B cell (primary cell): ENCODE measurements at regions not wholly inside any gene's neighbourhood (a gene's known extent, or its start where the extent isn't known, plus 50 kb on each side); places are given as distances from the start of the nearest gene placed in this dataset. TPM values are rescaled to one million over a fixed set of nuclear protein-coding genes. Genes with fewer than 3 reads are reported as not detected.

Experiments used
- ATAC-seq: fragments of 200-7000 bp; cut with Tn5 transposase; one replicate; pipeline ENCODE4 v1.10.0; 2021; ENCODE audit warnings: low read depth, mild to moderate bottlenecking, moderate number of reproducible peaks, moderate library complexity
- CTCF ChIA-PET: fragments of 350-600 bp; sonication (Branson Sonifier 250); formaldehyde crosslinking; loops from one replicate; lab custom pipeline; 2021; ENCODE audit warnings: antibody characterized with exemption, inconsistent platforms; lab: Charles Lee
- POLR2A ChIA-PET: fragments of 350-600 bp; sonication (Branson Sonifier 250); formaldehyde crosslinking; loops from one replicate; lab custom pipeline; 2021; ENCODE audit warnings: antibody characterized with exemption; lab: Charles Lee
- DNase-seq: peaks from one replicate; pipeline ENCODE4 v3.0.0; 2013
- H2AFZ ChIP-seq: 2 replicates; pipeline ENCODE4 v1.6.1; 2012; ENCODE audit warnings: mild to moderate bottlenecking, low read depth, low read length; ENCODE audit not compliant: insufficient read depth, poor library complexity, severe bottlenecking
- H3K27ac ChIP-seq, 2 donors: 1 replicate in 1 of 2; 2 replicates in 1 of 2; pipeline ENCODE4 v1.5.1; 2012 to 2013; ENCODE audit warnings: low read length in 2 of 2, mild to moderate bottlenecking in 2 of 2, moderate library complexity in 1 of 2
- H3K27me3 ChIP-seq, 4 experiments: fragments of 200-600 bp in 1 of 4; sonication (generic) in 1 of 4; replicated peaks in 1 of 4; 1 replicate in 2 of 4; 2 replicates in 2 of 4; pipeline versions ENCODE4 v1.6.1 to v1.7.0; 2013 to 2016; ENCODE audit warnings: low read length in 3 of 4, mild to moderate bottlenecking in 2 of 4, mixed read lengths in 1 of 4, moderate library complexity in 1 of 4; ENCODE audit not compliant: insufficient read depth in 4 of 4, control insufficient read depth in 3 of 4; ENCODE audit errors: control extremely low read depth in 1 of 4
- H3K36me3 ChIP-seq, 2 experiments: replicated peaks in 1 of 2; 1 replicate in 1 of 2; 2 replicates in 1 of 2; pipeline versions ENCODE4 v1.6.1 to v1.7.1; 2013; ENCODE audit warnings: low read length in 1 of 2; ENCODE audit not compliant: insufficient read depth in 2 of 2, control insufficient read depth in 1 of 2; ENCODE audit errors: control extremely low read depth in 1 of 2, extremely low read depth in 1 of 2
- H3K4me1 ChIP-seq, 2 donors: fragments of 200-600 bp in 1 of 2; sonication (generic) in 1 of 2; 1 replicate in 1 of 2; 2 replicates in 1 of 2; pipeline versions ENCODE4 v1.5.1 to v1.6.1; 2013 to 2017; ENCODE audit warnings: low read length in 2 of 2; ENCODE audit not compliant: control insufficient read depth in 2 of 2, insufficient read depth in 2 of 2
- H3K4me2 ChIP-seq: replicated peaks from 2 replicates; pipeline ENCODE3; 2012; ENCODE audit warnings: mild to moderate bottlenecking, low read depth, low read length; ENCODE audit not compliant: poor library complexity, severe bottlenecking
- H3K4me3 ChIP-seq, 5 experiments: fragments of 200-600 bp in 1 of 5; sonication (generic) in 1 of 5; 1 replicate in 3 of 5; 2 replicates in 2 of 5; pipeline versions ENCODE4 v1.5.1 to v1.7.0; 2011 to 2016; ENCODE audit warnings: low read length in 4 of 5, mild to moderate bottlenecking in 4 of 5, low read depth in 2 of 5, control low read depth in 1 of 5, moderate library complexity in 1 of 5; ENCODE audit not compliant: insufficient read depth in 1 of 5; ENCODE audit errors: control extremely low read depth in 1 of 5, extremely low read depth in 1 of 5
- H3K79me2 ChIP-seq: fragments of 200-600 bp; sonication (generic); one replicate; pipeline ENCODE4 v1.6.0; 2016; ENCODE audit warnings: low read length; ENCODE audit not compliant: control insufficient read depth, insufficient read depth
- H3K9ac ChIP-seq: fragments of 200-600 bp; sonication (generic); 2 replicates; pipeline ENCODE4 v1.6.1; 2017; ENCODE audit warnings: mild to moderate bottlenecking, low read length, moderate library complexity
- H3K9me3 ChIP-seq, 3 donors: one replicate each; pipeline versions ENCODE4 v1.6.1 to v1.7.1; 2013; ENCODE audit warnings: low read length in 2 of 3; ENCODE audit not compliant: control insufficient read depth in 2 of 3, insufficient read depth in 1 of 3; ENCODE audit errors: control extremely low read depth in 1 of 3
- H4K20me1 ChIP-seq: 2 replicates; pipeline ENCODE4 v1.6.0; 2012; ENCODE audit warnings: mild to moderate bottlenecking, low read length; ENCODE audit not compliant: insufficient read depth, control insufficient read depth, poor library complexity, severe bottlenecking
- H3K27ac Mint-ChIP-seq: one replicate; pipeline ENCODE4 v1.8.0; 2021; ENCODE audit warnings: mixed read lengths
- H3K27me3 Mint-ChIP-seq: one replicate; pipeline ENCODE4 v1.8.0; 2021; ENCODE audit warnings: mixed read lengths
- H3K4me1 Mint-ChIP-seq: one replicate; pipeline ENCODE4 v1.8.0; 2021; ENCODE audit warnings: mixed read lengths
- H3K4me3 Mint-ChIP-seq: one replicate; pipeline ENCODE4 v1.8.0; 2021; ENCODE audit warnings: mixed read lengths
- H3K9me3 Mint-ChIP-seq: one replicate; pipeline ENCODE4 v1.8.0; 2022; ENCODE audit warnings: mixed read lengths; ENCODE audit not compliant: insufficient read depth
- CTCF ChIP-seq: fragments of 200-600 bp; IDR thresholded peaks from one replicate; pipeline ENCODE4 v1.8.0; 2022; ENCODE audit warnings: antibody characterized with exemption, mild to moderate bottlenecking
- EZH2 ChIP-seq: IDR thresholded peaks from 2 replicates; pipeline ENCODE4 v1.6.1; 2012; ENCODE audit warnings: borderline replicate concordance, low read depth, mild to moderate bottlenecking, moderate library complexity, low read length; ENCODE audit not compliant: insufficient read depth, poor library complexity, severe bottlenecking
- WGBS: methylation state at CpG from one replicate; pipeline ENCODE4 v1.1.5; 2013; ENCODE audit warnings: missing lambda C conversion rate; ENCODE audit not compliant: insufficient coverage; 5-methylcytosine and 5-hydroxymethylcytosine counted together
- intact Hi-C: fragments of 100-400 bp; cut with micrococcal nuclease; formaldehyde crosslinking; loops from one replicate; pipeline ENCODE4 v1.10.0; 2022
- small RNA-seq: library from RNA; depleted of rRNA; stranded (forward); fragments of <200 nt; gene quantifications from one replicate; pipeline ENCODE3, GENCODE V24; 2012; ENCODE audit warnings: low replicate concordance, low read depth; ENCODE audit not compliant: insufficient read length

GRCh38 chr10:85547460-85548023 lies 819.1 kb downstream of the GRID1 start:
- Mint-ChIP-seq H3K4me1 (no peaks in the 10 kb centered on the region), H3K9me3 (no peaks in the 10 kb centered on the region), H3K27ac (no peak overlapping the region), H3K4me3 (no peak overlapping the region), H3K27me3 (peaks cover 9% of the 10 kb centered on the region)
- H3K79me2 ChIP-seq = no peaks in the 10 kb centered on the region
- H3K4me3 ChIP-seq = no peak overlapping the region
- TF ChIP-seq EZH2 (no peak), CTCF (no peak)
- H3K4me1 ChIP-seq = no peaks in the 10 kb centered on the region
- CTCF ChIA-PET = no interaction called here
- POLR2A ChIA-PET = no interaction called here
- DNase-seq (no peak), ATAC-seq (no peak)
- no peak overlapping the region for H2AFZ ChIP-seq
- H3K9me3 ChIP-seq = no peaks in the 10 kb centered on the region
- H3K27ac ChIP-seq = no peak overlapping the region
- no peaks in the 10 kb centered on the region for H3K27me3 ChIP-seq
- intact Hi-C loops = no loop called here
- WGBS = no CpG with 5 or more reads among the region's 1 CpG
- H3K4me2 ChIP-seq = no peak overlapping the region
- no peaks in the 10 kb centered on the region for H3K36me3 ChIP-seq
- no peak overlapping the region for H3K9ac ChIP-seq
- no peaks in the 10 kb centered on the region for H4K20me1 ChIP-seq

GRCh38 chr10:85548034-85548433 lies 818.6 kb downstream of the GRID1 start:
- DNase-seq (peak; percentile 3), ATAC-seq (no peak)
- TF ChIP-seq EZH2 = no peak
- no peak for TF ChIP-seq CTCF
- Histone ChIP-seq H3K4me1 (no peaks in the 10 kb centered on the region), H3K4me2 (no peak overlapping the region), H3K27me3 (no peaks in the 10 kb centered on the region), H3K9ac (no peak overlapping the region), H3K27ac (no peak overlapping the region), H3K9me3 (no peaks in the 10 kb centered on the region), H3K79me2 (no peaks in the 10 kb centered on the region), H2AFZ (no peak overlapping the region), H4K20me1 (no peaks in the 10 kb centered on the region), H3K4me3 (no peak overlapping the region), H3K36me3 (no peaks in the 10 kb centered on the region)
- Mint-ChIP-seq H3K27me3 (peaks cover 9% of the 10 kb centered on the region), H3K4me3 (no peak overlapping the region), H3K4me1 (no peaks in the 10 kb centered on the region), H3K9me3 (no peaks in the 10 kb centered on the region), H3K27ac (no peak overlapping the region)
- ChIA-PET CTCF (no interaction called here), POLR2A (no interaction called here)
- WGBS = 0% methylated on average over 1 of the region's 2 CpGs
- intact Hi-C loops = no loop called here

Small RNA genes in the stretch of these regions (small RNA-seq; reads per million reads assigned to genes)
- not detected for gene RNU6-325P
